Breast epithelium (tissue), 4 donors: ENCODE measurements at regions not wholly inside any gene's neighbourhood (a gene's known extent, or its start where the extent isn't known, plus 50 kb on each side); places are given as distances from the start of the nearest gene placed in this dataset.

Source experiments
- DNase-seq, 2 donors: peaks; one replicate each; pipeline ENCODE4 v3.0.0-alpha.2; 2019; ENCODE audit warnings: low spot score in 2 of 2
- H3K27ac ChIP-seq, 2 donors: fragments of 200-600 bp; sonication (generic) in 1 of 2; one replicate each; pipeline ENCODE4 v1.5.1; 2016 to 2019; ENCODE audit warnings: mild to moderate bottlenecking in 1 of 2
- H3K27me3 ChIP-seq, 2 donors: fragments of 200-600 bp; sonication (generic) in 1 of 2; one replicate each; pipeline versions ENCODE4 v1.5.1 to v1.6.0; 2017 to 2019; ENCODE audit warnings: control low read depth in 1 of 2, mild to moderate bottlenecking in 1 of 2
- H3K36me3 ChIP-seq: fragments of 200-600 bp; one replicate; pipeline ENCODE4 v1.5.1; 2019
- H3K4me1 ChIP-seq, 2 donors: fragments of 200-600 bp; sonication (generic); one replicate each; pipeline ENCODE4 v1.5.1; 2016 to 2019; ENCODE audit warnings: control low read depth in 1 of 2
- H3K4me3 ChIP-seq, 3 donors: fragments of 200-600 bp; sonication (generic); 1 replicate in 2 of 3; 2 replicates in 1 of 3; pipeline ENCODE4 v1.5.1; 2016 to 2019; ENCODE audit warnings: mild to moderate bottlenecking in 3 of 3, moderate library complexity in 2 of 3
- H3K9me3 ChIP-seq, 2 donors: fragments of 200-600 bp; sonication (generic) in 1 of 2; one replicate each; pipeline ENCODE4 v1.5.1; 2016 to 2019; ENCODE audit warnings: control low read depth in 1 of 2
- CTCF ChIP-seq, 3 donors: fragments of 450-650 bp; IDR thresholded peaks; one replicate each; pipeline ENCODE4 v1.5.1; 2016 to 2017; ENCODE audit warnings: antibody characterized with exemption in 3 of 3, mild to moderate bottlenecking in 3 of 3, moderate library complexity in 3 of 3
- POLR2A ChIP-seq: fragments of 450-650 bp; IDR thresholded peaks from one replicate; pipeline ENCODE4 v1.6.1; 2016; ENCODE audit warnings: antibody characterized with exemption, mild to moderate bottlenecking, moderate library complexity
- POLR2AphosphoS5 ChIP-seq, 3 donors: sonication (generic); formaldehyde crosslinking; IDR thresholded peaks; one replicate each; pipeline ENCODE4 v1.6.1; 2017; ENCODE audit warnings: antibody characterized with exemption in 3 of 3
- intact Hi-C: fragments of 100-400 bp; cut with DNase I; formaldehyde crosslinking; loops from one replicate; pipeline ENCODE4 v1.15.1; 2023; ENCODE audit warnings: low total_unique reads

GRCh38 chr1:238517711-238518110, 627.0 kb upstream of the ZP4 start:
- H3K27ac ChIP-seq: no peak overlapping the region
- no peak overlapping the region for H3K4me3 ChIP-seq
- no peaks in the 10 kb centered on the region for H3K36me3 ChIP-seq
- H3K27me3 ChIP-seq: no peaks in the 10 kb centered on the region
- H3K4me1 ChIP-seq: no peaks in the 10 kb centered on the region
- no peak for TF ChIP-seq CTCF (IDR thresholded peaks at IDR 0.05)
- no peak for TF ChIP-seq POLR2AphosphoS5 (IDR thresholded peaks at IDR 0.05)
- TF ChIP-seq POLR2A: no peak
- DNase-seq: no peak
- H3K9me3 ChIP-seq: peaks cover 3 to 11% of the 10 kb centered on the region in 2 donors
- intact Hi-C loops: no loop called here

GRCh38 chr1:238501290-238501689, 610.6 kb upstream of the ZP4 start:
- intact Hi-C loops: loop anchor here (5.0 kb wide), 1 partner anchor 721 kb away; no protein-coding TSS in a partner anchor
- TF ChIP-seq POLR2A (no peak), POLR2AphosphoS5 (IDR thresholded peaks at IDR 0.05) (no peak), CTCF (IDR thresholded peaks at IDR 0.05) (no peak)

GRCh38 chr1:238499021-238499420, 608.3 kb upstream of the ZP4 start:
- DNase-seq: no peak
- TF ChIP-seq POLR2AphosphoS5 (IDR thresholded peaks at IDR 0.05): no peak
- no peak for TF ChIP-seq CTCF (IDR thresholded peaks at IDR 0.05)
- TF ChIP-seq POLR2A: no peak
- no peaks in the 10 kb centered on the region for H3K36me3 ChIP-seq

More at GRCh38 chr1:238501290-238501689, 610.6 kb upstream of the ZP4 start:
- H3K9me3 ChIP-seq: no peaks in the 10 kb centered on the region
- no peak overlapping the region for H3K4me3 ChIP-seq
- no peaks in the 10 kb centered on the region for H3K27me3 ChIP-seq
- H3K27ac ChIP-seq: no peak overlapping the region
- H3K4me1 ChIP-seq: no peaks in the 10 kb centered on the region
- no peaks in the 10 kb centered on the region for H3K36me3 ChIP-seq
- no peak for DNase-seq

GRCh38 chr1:238492271-238492670, 601.5 kb upstream of the ZP4 start:
- no peaks in the 10 kb centered on the region for H3K4me1 ChIP-seq
- TF ChIP-seq POLR2AphosphoS5 (IDR thresholded peaks at IDR 0.05) (no peak), CTCF (IDR thresholded peaks at IDR 0.05) (no peak), POLR2A (no peak)
- no peaks in the 10 kb centered on the region for H3K36me3 ChIP-seq
- DNase-seq: no peak
- no peak overlapping the region for H3K27ac ChIP-seq
- H3K4me3 ChIP-seq: no peak overlapping the region
- intact Hi-C loops: no loop called here
- H3K9me3 ChIP-seq: no peaks in the 10 kb centered on the region
- no peaks in the 10 kb centered on the region for H3K27me3 ChIP-seq

More at GRCh38 chr1:238499021-238499420, 608.3 kb upstream of the ZP4 start:
- Histone ChIP-seq H3K4me3 (no peak overlapping the region), H3K27me3 (no peaks in the 10 kb centered on the region), H3K4me1 (no peaks in the 10 kb centered on the region), H3K27ac (no peak overlapping the region), H3K9me3 (no peaks in the 10 kb centered on the region)
- intact Hi-C loops: no loop called here

- Histone ChIP-seq H3K9me3 (no peaks in the 10 kb centered on the region), H3K27me3 (no peaks in the 10 kb centered on the region), H3K27ac (no peak overlapping the region), H3K4me3 (no peak overlapping the region), H3K4me1 (no peaks in the 10 kb centered on the region), H3K36me3 (no peaks in the 10 kb centered on the region)
- no peak for DNase-seq
- intact Hi-C loops: no loop called here
- TF ChIP-seq POLR2AphosphoS5 (IDR thresholded peaks at IDR 0.05) (no peak), CTCF (IDR thresholded peaks at IDR 0.05) (no peak), POLR2A (no peak)
These were observed 600.5 kb upstream of the ZP4 start for GRCh38 chr1:238491265-238491664.
